Head of caudate nucleus (tissue), 42 donors: ENCODE measurements at regions not wholly inside any gene's neighbourhood (a gene's known extent, or its start where the extent isn't known, plus 50 kb on each side); places are given as distances from the start of the nearest gene placed in this dataset.

Experiments
- DNase-seq, 42 donors: peaks; one replicate each; pipeline versions ENCODE4 v3.0.0 to v3.0.0-alpha.2; 2020 to 2021; ENCODE audit warnings: mixed read lengths in 7 of 42
- intact Hi-C: fragments of 100-400 bp; cut with DNase I; formaldehyde crosslinking; loops from one replicate; pipeline ENCODE4 v1.15.0; 2022

DNA sequence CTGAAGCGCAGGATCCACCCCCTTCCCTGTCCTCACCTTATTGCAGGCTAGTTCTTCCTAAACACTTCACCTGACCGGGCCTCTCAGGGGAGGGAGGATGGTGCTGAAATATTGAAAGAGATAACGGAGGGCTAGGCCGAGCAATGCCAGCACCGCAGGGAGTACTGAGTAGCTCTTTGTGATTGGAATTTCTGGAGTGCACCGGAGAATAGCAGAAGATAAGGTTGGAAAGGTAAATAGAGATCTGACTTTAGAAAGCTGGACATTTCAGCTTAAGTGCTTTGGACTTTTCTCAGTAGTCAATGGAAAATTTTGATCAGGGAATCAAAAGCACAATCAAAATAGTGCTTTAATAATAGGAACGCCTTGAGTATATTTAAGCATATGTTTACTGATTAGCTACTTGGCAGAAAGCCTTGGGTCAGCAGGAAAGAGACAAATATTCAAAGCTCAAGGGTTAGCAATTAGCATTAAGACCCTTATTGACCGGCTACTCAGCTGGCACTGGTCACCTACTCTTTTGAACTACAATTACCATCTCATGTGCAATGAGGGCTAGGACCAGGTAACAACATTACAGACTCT is 142.9 kb upstream of the NDUFV2 start:
- intact Hi-C loops: no loop called here
- DNase-seq: peak in 1 of 42 donors; percentile 6

DNA sequence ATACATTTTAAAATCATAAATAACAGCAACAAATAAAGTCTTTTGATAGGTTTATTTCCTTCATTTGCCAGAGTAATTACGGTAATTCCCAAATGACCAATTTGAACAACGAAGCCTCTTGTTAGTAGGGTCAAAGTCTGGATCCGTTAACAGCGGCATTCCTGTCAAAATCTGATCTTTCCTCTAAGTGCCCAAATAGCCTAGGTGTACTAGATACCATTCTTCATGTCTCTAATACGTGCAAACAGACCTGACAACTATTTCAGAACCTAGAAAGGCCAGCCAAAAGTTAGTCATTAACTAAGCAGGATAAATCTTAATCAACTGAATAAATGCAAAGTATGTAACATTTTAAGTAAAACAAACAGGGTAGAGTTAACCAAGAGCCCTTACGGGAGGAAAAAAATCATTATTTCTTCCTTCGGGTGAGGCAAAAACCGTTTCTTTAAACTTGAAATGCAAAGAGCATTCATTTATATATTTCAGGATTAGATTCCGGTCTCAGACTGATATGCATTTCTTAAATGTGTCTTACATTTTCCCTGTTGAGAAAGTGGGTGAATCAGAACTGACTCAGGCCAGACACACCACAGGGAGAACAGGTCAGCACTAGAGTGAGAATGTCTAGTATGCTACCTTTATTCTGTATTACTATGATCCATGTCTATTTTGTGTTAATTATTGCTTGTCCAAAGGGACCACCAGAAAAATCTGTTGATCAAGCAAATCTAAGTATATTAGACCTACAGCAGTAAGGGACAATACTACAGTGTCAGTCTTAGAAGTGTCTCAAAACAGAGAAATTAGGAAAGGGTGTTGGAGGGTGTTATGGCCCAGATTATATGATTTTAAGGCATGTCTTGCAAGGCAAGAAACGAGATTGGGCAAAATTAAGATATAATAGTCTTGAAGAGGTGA is 141.5 kb upstream of the NDUFV2 start:
- DNase-seq: no peak
- intact Hi-C loops: no loop called here

DNA sequence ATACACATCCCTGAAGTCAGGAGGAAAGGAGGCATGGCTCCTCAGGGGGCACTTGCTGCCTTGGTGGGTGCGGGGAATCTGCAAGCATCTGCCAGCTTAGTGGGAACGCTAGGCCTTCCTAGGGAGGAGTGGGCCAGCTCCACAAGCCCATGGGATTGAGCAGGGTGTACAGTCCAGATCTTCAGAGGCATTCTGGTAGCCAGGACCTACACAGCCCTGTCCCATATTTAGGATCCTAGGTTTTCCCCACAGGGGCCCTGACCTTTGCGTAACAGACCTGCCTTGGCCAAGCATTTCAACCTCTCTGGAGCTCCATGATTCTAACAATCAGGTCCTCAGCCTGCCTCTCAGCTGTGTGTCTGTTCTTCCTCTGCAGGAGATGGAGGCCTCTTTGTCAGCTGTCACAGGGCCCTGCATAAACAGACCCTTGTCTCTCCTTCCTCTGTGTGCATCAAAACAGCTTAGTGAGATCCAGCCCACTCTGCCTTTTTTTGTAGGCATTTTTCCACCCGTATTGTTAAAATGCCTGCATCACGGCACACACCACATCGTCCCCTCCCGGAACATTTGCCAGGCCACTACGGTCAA is 140.2 kb upstream of the NDUFV2 start:
- DNase-seq: peak in 2 of 42 donors; percentile 10 to 18
- intact Hi-C loops: no loop called here

- peak in 1 of 42 donors; percentile 21 for DNase-seq
- intact Hi-C loops: no loop called here
Measured at GRCh38 chr18:8962855-8963635, 139.5 kb upstream of the NDUFV2 start.

DNA sequence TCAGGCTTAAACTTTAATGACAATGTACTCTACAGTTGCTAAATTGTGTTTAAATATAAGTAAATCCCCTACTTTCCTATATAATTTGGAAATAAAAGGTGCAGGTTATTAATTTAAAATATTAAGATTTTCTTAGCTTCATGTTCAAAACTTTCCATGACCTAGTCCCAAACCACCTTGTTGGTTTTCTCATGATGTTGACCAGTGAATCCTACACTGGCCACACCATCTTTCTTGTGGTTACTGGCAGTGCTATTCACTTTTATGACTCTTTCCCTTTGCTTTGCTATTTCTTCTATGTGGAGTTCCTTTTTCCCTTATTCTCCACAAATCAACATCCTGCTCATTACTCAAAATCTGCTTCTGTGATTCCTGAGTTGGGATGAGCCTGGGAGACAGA is 138.6 kb upstream of the NDUFV2 start:
- intact Hi-C loops: no loop called here

GRCh38 chr18:8965398-8965797 is 137.1 kb upstream of the NDUFV2 start:
- intact Hi-C loops: no loop called here
- DNase-seq: peak in 1 of 42 donors; percentile 12

More for the DNA sequence above, 138.6 kb upstream of the NDUFV2 start:
- DNase-seq: no peak

DNA sequence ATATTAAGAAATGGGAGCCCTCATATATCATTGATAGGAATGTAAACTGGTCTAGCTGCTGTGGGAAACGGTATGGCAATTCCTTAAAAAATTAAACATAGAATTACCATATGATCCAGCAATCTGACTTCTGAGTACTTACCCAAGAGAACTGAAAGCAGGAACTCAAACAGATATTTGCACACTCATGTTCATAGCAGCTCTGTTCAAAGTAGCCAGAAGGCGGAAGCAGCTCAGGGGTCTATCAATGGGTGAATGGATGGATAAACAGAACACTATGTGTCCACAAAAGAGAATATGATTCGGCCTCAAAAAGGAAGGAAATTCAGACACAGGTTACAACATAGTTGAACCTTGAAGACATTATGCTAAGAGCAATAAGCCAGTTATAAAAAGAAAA is 135.7 kb upstream of the NDUFV2 start:
- intact Hi-C loops: no loop called here

GRCh38 chr18:8967573-8967972 is 134.9 kb upstream of the NDUFV2 start:
- no peak for DNase-seq
- intact Hi-C loops: no loop called here

More for the DNA sequence above, 135.7 kb upstream of the NDUFV2 start:
- peak in 1 of 42 donors; percentile 10 for DNase-seq

DNA sequence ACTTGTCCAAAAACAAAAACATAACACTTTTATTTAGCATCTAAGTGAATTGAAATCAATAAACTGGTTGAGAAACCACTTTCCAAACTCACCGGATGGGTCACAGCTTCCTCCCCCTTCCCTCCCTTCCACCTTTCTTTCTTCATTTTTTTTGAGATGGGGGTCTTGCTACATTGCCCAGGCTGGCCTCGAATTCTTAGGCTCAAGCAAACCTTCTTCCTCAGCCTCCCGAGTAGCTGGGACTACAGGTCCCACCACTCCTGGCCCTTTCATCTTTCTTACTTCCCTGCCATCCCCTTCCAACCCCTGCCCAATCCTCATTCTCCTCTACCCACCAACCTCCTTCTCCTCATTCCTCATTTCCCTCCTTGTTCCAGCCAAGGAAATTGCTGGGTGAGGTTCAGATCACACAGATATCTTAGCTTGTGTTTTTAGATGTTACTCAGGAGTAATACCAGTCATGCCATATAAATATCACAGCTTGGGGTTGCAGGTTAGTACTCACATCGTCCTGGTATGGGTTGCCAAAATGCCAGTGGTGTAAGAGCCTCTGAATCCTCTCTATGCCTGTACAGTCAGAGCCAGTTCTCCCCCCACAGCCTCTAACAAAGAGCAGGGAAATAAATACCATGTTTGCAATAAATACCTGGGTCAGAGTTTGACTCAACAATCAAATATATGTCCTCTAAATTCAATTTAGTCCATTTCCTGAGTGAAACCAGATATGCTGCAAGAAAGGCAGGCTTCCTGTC is 132.7 kb upstream of the NDUFV2 start:
- DNase-seq: peak in 1 of 42 donors; percentile 6
- intact Hi-C loops: no loop called here

- intact Hi-C loops: no loop called here
- DNase-seq: no peak
Measured at GRCh38 chr18:8970843-8971242, 131.7 kb upstream of the NDUFV2 start.

GRCh38 chr18:8972116-8972515 is 130.4 kb upstream of the NDUFV2 start:
- DNase-seq: no peak
- intact Hi-C loops: no loop called here

GRCh38 chr18:8974279-8974678 is 128.2 kb upstream of the NDUFV2 start:
- intact Hi-C loops: no loop called here
- DNase-seq: no peak

DNA sequence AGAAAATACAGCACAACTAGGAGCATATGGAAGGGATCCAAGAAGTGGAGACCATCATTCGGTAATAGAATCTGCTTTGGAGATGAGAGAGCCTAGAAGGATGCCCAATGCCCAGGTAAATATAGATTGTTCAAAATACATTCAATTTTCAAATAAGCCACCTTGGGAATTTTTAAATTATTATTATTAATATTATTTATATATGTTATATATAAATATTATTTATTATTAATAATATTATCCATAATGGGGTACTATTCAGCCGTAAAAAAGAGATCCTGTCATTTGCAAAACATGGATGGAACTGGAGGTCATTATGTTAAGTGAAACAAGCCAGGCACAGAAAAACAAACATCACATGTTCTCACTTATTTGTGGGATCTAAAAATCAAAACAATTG is 127.8 kb upstream of the NDUFV2 start:
- intact Hi-C loops: no loop called here
- no peak for DNase-seq

DNA sequence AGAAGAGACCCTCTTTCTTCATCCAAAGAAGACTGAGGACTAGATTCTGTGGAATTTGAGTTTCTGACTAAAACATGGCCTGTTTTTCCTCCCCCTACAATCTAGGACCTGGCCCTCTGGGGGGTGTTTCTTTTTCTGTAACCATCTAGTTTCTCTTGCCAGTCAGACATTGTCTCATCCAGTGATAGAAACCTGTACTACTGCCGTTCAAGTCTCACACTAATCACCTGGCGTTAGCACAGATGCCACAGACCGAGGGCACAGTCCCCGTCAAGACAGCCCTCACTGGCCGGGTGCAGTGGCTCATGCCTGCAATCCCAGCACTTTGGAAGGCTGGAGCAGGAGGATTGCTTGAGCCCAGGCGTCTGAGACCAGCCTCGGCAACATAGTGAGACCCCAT is 126.9 kb upstream of the NDUFV2 start:
- intact Hi-C loops: no loop called here
- no peak for DNase-seq

DNA sequence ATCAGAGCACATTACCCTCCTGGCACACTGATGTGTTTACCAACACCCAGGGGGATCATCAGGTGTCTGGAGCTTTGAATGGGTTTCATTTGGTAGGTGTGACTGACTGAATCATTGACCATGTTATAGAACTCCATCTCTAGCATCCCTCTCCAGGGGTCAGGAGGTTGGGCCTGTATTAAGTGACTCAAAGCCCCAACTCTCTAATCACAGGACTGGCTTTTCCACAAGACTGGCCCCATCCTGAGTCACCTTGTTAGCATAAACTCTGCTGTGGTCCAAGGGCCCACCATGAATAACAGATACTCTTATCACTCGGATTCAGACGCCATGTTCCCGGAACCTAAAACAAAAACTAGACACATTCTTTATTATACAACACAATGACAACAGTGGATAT is 125.9 kb upstream of the NDUFV2 start:
- intact Hi-C loops: no loop called here
- DNase-seq: no peak

- DNase-seq: no peak
- intact Hi-C loops: no loop called here
Measured at GRCh38 chr18:8977166-8977565, 125.3 kb upstream of the NDUFV2 start.

DNA sequence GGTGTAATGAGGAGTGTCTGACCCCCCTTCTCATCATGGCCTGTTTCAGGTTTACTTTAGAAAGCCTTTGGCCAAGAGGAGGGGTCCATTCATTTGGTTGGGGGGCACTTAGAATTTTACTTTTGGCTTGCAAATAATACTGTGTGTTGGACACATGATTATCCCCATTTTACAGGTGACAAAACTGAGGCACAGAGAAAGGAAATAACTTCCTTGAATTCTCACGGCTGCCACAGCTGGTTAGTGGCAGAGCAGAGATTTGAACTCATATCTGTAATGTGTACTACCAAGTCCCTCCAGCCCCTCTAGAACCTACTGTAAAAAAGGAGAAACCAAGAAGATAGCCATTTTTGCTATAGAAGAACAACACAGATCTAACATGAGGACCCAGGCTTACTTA is 124.8 kb upstream of the NDUFV2 start:
- intact Hi-C loops: no loop called here
- DNase-seq: no peak

GRCh38 chr18:8978394-8978793 is 124.1 kb upstream of the NDUFV2 start:
- intact Hi-C loops: no loop called here
- no peak for DNase-seq
